GM19043 (cell line): ENCODE measurements at regions not wholly inside any gene's neighbourhood (a gene's known extent, or its start where the extent isn't known, plus 50 kb on each side); places are given as distances from the start of the nearest gene placed in this dataset.

Source experiments
- ATAC-seq: cut with Tn5 transposase; IDR thresholded peaks from one replicate; pipeline ENCODE4 v1.9.1; 2021; ENCODE audit warnings: low read depth; ENCODE audit not compliant: unreplicated experiment

DNA sequence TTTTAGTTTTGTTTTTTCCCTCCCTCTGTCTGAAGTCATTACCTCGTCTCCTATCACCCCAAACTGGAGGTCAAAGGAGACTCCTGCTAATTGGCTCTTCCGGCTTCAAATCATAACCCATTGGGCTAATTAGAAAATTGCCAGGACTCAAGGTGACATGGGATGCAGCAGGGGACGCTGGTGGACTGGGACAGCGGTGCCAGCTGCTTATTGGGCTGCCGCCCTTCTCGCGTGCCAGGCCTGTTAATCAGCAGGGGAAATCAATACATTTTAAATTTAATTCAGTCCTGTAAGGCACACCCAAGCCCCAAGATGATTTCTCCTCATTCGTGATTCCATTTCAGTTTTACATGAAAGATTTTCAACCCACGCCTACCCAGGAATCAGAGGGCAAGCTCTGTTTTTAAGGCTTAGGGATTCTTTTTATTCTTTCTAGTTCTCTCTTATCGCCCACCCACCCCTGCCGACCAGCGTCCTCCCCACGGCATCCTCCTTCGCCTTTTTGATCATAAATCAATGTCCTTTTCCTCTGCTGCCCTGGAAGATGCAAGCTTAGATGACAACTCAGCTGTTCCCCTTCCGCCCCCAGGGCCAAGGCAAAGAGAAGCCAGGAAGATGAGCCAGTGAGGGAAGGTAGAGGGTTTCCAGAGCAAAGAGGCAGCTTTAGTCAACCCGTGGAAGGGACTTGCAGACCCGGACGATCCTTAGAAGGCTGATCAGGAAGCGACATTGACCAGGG is 329.6 kb downstream of the UACA start:
- ATAC-seq: no peak

GRCh38 chr15:70432924-70433495 is 330.3 kb downstream of the UACA start:
- no peak for ATAC-seq

DNA sequence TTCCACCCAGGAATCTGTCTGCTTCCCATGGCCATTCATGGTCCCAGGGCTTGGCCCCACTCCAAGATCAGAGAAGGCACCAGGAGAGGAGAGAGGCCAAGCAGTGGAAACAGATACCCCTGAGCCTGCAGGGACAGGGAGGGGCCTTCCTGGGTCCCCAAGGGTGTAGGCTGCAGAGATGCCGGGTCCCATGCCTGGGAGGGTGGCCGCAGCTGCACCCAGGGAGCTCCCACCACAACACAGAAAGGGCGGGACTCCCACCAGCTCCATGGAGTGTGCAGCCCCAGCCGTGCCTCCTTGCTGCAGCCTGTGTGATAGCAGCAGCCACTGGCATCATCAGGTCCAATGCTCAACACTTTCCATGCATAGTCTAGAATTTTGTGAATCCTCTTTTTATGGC is 331.5 kb downstream of the UACA start:
- ATAC-seq: no peak

- no peak for ATAC-seq
These were observed 332.4 kb upstream of the TLE3 start for GRCh38 chr15:70430069-70430468.

DNA sequence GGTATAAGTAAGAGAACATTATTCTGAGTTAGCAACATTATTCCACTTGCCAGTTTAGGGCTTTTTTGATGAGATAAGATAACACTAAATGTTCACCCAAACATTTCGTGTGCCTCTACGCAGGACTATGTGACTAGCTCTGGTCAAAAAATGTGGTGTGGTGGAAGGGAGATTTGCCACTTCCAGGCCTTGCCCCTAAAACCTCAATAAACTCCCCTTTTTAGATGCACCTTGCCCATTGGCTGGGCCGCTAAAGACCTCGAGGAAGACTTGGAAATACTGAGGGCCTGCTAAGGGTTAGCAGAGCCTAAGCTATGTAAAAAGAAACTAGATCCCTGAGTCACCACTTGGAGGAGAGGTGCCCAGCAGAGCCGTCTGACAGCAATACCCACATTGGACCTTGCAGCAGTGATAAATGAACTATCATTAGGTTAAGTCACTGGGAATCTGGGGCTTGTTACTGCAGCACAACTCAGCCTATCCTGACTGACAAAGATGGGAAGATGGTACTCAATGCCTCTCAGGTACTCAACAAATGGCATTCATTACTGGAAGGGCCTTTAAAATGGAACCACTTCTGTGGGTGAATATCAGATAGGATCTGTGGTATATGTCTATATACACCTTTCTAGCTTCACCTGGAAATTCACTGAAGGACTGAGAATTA is 331.5 kb upstream of the TLE3 start:
- ATAC-seq: no peak

GRCh38 chr15:70428211-70428822 is 330.6 kb upstream of the TLE3 start:
- no peak for ATAC-seq

DNA sequence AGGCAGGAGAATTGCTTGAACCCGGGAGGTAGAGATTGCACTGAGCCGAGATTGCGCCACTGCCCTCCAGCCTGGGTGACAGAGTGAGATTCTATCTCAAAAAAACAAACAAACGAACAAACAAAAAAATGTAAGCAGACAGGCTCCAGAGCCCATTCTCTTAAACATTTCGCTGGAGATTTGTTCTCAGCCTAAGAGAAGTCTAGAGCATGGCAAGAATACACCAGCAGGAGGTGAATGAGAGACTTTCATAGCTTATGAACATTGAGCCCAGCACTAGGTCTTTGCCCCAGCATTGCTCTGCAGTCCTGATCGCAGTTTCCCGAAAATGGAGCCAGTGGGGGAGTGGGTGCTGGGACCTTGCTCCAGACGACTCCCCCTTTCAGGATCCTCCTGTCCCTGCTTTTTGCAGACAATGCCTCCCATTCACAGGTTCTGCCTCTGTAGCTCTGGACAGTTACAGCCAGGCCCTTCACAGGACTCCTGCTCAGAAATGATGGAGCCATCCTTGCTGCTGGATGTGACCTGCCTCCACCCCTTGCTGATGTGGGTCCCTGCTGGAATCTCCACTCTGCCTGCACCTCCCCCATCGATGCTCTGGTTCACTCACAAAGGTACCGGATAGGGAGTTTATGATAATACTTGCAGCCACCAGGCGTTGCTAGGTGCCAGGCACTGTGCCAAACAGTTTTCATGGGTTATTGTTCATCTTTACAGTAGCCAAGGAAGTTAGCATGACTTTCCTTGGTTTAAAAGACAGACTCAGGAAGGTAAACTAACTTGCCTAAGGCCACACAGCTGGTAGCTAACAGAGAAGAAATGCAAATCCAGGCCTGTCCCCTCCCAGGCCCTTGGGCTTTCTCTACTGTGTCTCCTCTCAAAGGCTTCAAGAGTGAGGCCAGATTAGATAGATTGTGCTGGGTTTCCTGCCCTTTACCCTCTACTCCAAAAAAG is 329.7 kb upstream of the TLE3 start:
- no peak for ATAC-seq

DNA sequence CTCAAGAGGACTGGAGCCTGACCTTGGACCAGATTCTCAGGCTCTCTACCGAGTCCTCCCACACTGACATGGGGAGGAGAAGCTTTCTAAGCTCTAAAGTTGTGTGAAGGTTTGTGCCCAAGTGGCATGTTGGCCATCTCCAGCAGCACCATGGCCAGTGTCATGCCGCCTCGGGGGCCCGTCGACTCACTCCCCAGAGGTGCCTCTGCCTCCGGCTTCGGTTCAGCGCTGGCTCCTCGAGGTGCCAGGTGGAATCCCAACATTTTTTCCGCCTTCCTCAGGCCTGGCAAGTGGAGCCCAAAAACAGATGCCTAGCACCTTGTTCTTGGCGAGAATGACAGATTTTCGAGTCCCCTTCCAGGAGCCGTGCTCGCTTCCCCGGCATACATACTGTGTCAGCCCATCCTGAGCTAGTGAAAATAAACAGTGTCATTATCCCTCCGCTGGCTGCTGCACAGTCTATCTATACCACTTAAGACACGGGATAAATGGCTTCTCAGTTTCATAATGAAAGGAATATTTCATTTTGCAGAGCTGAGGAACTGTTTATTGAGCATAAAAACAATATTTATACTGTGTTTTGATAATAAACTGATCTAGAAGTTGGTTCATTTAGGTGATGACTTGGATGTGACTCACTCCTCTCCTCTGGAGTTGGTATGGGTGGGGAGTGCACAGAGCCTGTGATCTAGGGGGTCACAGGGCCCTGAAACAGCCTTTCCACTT is 328.5 kb upstream of the TLE3 start:
- ATAC-seq: no peak

- ATAC-seq: no peak
These were observed 327.3 kb upstream of the TLE3 start for GRCh38 chr15:70424937-70425411.

DNA sequence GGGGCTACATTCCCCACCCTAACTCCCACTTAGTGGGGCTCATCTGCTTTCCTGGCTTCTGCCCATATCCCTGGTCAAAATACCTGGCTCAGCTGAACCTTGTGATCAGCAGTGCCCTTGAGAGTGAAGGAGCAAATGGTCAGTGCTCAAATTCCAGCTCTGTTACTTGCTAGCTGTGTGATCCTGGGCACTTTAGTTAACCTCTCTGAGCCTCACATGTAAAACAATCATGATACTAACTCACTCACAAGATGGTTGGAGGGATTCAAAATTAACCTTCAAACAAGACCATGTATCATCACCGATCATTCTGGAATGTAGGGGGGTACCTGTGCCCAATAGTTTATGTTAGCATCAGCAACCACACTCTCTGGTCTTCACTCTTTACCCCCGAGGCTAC is 325.6 kb upstream of the TLE3 start:
- no peak for ATAC-seq

GRCh38 chr15:70422342-70422741 is 324.6 kb upstream of the TLE3 start:
- ATAC-seq: no peak

DNA sequence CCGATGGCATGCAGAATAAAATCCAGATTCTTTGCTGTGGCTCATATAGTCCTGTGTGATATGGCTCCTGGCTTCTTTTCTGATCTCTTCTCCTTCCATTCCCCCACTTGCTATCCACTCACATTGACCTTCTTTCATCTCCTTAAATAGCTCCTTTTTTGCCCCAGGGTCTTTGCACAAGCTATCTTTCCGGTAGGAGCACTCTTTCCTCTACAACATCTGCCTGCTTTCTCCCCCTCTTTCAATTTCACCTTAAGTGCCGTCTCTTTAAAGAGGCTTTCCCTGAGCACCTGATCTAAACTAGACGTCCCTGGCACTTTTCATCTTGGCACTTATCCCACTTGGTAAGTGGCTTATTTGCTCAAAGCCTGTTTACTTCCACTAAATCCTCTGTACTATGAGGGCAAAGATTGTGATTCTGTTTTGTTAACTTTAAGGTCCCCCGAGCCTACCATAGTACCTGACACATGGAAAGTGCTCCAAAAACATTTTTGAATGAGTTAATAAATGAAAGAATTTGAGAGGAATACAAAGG is 323.3 kb upstream of the TLE3 start:
- no peak for ATAC-seq

GRCh38 chr15:70420086-70420947 is 322.6 kb upstream of the TLE3 start:
- ATAC-seq: no peak

- ATAC-seq: no peak
These were observed 321.2 kb upstream of the TLE3 start for GRCh38 chr15:70418943-70419342.

DNA sequence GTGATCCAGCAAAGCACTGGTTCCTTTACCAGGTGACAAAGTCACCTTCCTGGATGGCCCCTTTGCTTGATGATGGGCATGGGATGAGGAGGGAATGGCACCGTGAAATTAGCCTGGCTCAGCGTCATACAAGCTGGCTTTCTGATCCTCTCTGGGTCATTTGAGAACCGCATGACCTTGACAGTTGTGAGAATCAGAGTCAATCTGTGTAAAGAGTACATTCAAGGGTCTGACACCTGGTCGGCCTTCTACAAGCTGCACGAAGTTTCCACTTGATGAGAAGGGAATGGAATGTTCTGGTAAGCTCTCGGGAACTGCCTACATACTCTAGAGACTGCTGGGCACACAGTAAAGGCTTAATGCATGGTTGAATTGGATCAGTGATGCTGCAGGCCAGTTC is 319.8 kb upstream of the TLE3 start:
- ATAC-seq: no peak

GRCh38 chr15:70416829-70417228 is 319.1 kb upstream of the TLE3 start:
- ATAC-seq: no peak

DNA sequence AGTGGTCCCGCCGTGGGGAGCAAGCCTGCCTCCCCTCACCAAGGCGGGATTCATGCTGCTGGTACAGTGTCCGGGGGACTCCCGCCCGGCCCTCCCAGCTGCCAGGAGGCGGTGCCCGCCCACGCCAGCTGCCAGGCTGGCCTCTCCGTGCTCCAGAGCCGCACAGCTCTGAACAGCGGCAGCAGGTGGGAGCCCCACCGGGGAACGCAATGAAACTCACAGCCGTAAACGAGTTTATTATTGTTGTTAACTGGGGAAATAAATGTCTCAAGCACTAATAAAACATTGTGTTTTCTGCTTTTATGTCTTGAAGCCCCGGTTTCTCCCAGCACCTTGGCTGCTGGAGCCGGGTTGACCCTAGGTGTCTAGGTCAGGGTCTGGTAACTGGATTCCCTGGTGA is 317.7 kb upstream of the TLE3 start:
- no peak for ATAC-seq

GRCh38 chr15:70414626-70415025 is 316.9 kb upstream of the TLE3 start:
- no peak for ATAC-seq

GRCh38 chr15:70412794-70413193 is 315.1 kb upstream of the TLE3 start:
- ATAC-seq: no peak
